ENCODE measurements at regions not wholly inside any gene's neighbourhood (a gene's known extent, or its start where the extent isn't known, plus 50 kb on each side); places are given as distances from the start of the nearest gene placed in this dataset.

DNA sequence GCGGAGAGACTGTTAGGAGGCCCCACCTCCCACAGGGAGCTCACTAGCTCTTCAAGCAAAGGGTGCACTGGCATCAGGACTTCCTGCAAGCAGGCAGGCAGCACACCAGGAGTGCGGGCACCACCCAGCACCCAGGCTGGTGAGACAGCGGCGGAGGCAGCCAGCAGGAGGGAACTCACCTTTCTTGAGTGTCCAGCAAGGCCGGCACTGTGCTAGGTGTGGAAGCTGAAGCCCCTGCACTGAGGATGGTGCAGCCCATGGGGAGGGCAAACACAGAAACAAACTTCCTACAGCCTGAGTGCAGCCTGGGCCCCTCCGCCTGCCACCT lies 100.7 kb upstream of the ID2 start:
- Histone ChIP-seq H3K4me3 (ENCODE audit: low read length) (no peak overlapping the region), H3K4me1 (ENCODE audit: control insufficient read depth, insufficient read depth, low read length) (peaks cover 12% of the 10 kb centered on the region), H3K36me3 (ENCODE audit: control insufficient read depth, insufficient read depth, low read length) (no peaks in the 10 kb centered on the region), H3K27ac (ENCODE audit: low read depth, low read length) (no peak overlapping the region), H3K9ac (ENCODE audit: extremely low read depth, low read length, poor library complexity, severe bottlenecking) (no peak overlapping the region), H3K9me3 (ENCODE audit: control insufficient read depth, low read length) (no peaks in the 10 kb centered on the region), H3K27me3 (ENCODE audit: control insufficient read depth, insufficient read depth, low read length, poor library complexity, severe bottlenecking) (no peaks in the 10 kb centered on the region)
- H3K27me3 Mint-ChIP-seq (ENCODE audit: insufficient read depth) = peaks cover 3% of the 10 kb centered on the region
- H3K36me3 Mint-ChIP-seq (ENCODE audit: low read depth) = no peaks in the 10 kb centered on the region
- H3K9me3 Mint-ChIP-seq = no peaks in the 10 kb centered on the region
- no peak overlapping the region for H3K4me3 Mint-ChIP-seq
- no peak for DNase-seq
- H3K27ac Mint-ChIP-seq = no peak overlapping the region
- WGBS, 2 experiments (ENCODE audit: insufficient coverage in 1 of 2, insufficient read length in 1 of 2) = 83 to 100% methylated on average over 3 to 6 of the region's 6 CpGs
- TF ChIP-seq, protein P1, sequence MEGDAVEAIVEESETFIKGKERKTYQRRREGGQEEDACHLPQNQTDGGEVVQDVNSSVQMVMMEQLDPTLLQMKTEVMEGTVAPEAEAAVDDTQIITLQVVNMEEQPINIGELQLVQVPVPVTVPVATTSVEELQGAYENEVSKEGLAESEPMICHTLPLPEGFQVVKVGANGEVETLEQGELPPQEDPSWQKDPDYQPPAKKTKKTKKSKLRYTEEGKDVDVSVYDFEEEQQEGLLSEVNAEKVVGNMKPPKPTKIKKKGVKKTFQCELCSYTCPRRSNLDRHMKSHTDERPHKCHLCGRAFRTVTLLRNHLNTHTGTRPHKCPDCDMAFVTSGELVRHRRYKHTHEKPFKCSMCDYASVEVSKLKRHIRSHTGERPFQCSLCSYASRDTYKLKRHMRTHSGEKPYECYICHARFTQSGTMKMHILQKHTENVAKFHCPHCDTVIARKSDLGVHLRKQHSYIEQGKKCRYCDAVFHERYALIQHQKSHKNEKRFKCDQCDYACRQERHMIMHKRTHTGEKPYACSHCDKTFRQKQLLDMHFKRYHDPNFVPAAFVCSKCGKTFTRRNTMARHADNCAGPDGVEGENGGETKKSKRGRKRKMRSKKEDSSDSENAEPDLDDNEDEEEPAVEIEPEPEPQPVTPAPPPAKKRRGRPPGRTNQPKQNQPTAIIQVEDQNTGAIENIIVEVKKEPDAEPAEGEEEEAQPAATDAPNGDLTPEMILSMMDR (conservative IDR thresholded peaks at IDR 0.05) = no peak
- peaks cover 27% of the 10 kb centered on the region for H3K4me1 Mint-ChIP-seq

DNA sequence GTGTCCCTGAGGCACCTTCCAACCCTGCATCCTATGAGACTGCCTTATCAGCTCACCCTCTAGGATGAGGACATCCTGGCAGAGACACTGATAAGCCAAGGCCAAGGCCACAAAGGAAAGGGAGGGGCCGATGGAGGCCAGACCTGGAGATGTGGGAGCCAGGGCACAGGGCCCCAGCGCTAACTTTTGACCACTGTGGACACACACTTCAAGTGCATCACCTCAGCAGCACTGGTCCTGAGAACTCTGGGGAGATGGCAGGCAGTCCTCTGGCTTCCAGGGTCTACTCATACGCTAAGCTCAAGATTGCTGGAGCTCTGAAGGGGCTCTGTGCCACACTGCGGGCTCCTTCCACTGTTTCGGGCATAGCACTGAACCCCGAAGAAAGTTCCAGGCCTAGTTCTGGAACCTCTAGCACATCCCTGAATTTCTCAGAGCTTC lies 100.2 kb upstream of the ID2 start:
- Mint-ChIP-seq H3K27ac (no peak overlapping the region), H3K9me3 (no peaks in the 10 kb centered on the region), H3K4me3 (no peak overlapping the region), H3K27me3 (ENCODE audit: insufficient read depth) (peaks cover 3% of the 10 kb centered on the region), H3K36me3 (ENCODE audit: low read depth) (no peaks in the 10 kb centered on the region), H3K4me1 (peaks cover 28% of the 10 kb centered on the region)
- DNase-seq = no peak
- H3K9ac ChIP-seq (ENCODE audit: extremely low read depth, low read length, poor library complexity, severe bottlenecking) = no peak overlapping the region
- H3K27ac ChIP-seq (ENCODE audit: low read depth, low read length) = no peak overlapping the region
- no peaks in the 10 kb centered on the region for H3K9me3 ChIP-seq (ENCODE audit: control insufficient read depth, low read length)
- no peaks in the 10 kb centered on the region for H3K27me3 ChIP-seq (ENCODE audit: control insufficient read depth, insufficient read depth, low read length, poor library complexity, severe bottlenecking)
- WGBS, 2 experiments (ENCODE audit: insufficient coverage in 1 of 2, insufficient read length in 1 of 2) = 94% methylated on average over 4 to 6 of the region's 6 CpGs
- H3K4me1 ChIP-seq (ENCODE audit: control insufficient read depth, insufficient read depth, low read length) = peaks cover 12% of the 10 kb centered on the region
- no peak overlapping the region for H3K4me3 ChIP-seq (ENCODE audit: low read length)
- H3K36me3 ChIP-seq (ENCODE audit: control insufficient read depth, insufficient read depth, low read length) = no peaks in the 10 kb centered on the region
- TF ChIP-seq, protein P1 (conservative IDR thresholded peaks at IDR 0.05) = no peak

GRCh38 chr2:8582191-8582590 lies 99.7 kb upstream of the ID2 start:
- H3K4me1 ChIP-seq (ENCODE audit: control insufficient read depth, insufficient read depth, low read length) = peaks cover 12% of the 10 kb centered on the region
- WGBS, 2 experiments (ENCODE audit: insufficient coverage in 1 of 2, insufficient read length in 1 of 2) = 76% methylated on average over 4 of the region's 4 CpGs; no CpG with 5 or more reads in 1 of the 2 experiments
- Mint-ChIP-seq H3K4me3 (no peak overlapping the region), H3K27me3 (ENCODE audit: insufficient read depth) (peaks cover 5% of the 10 kb centered on the region), H3K27ac (no peak overlapping the region), H3K36me3 (ENCODE audit: low read depth) (no peaks in the 10 kb centered on the region), H3K4me1 (peaks cover 28% of the 10 kb centered on the region), H3K9me3 (no peaks in the 10 kb centered on the region)
- H3K27ac ChIP-seq (ENCODE audit: low read depth, low read length) = no peak overlapping the region
- H3K4me3 ChIP-seq (ENCODE audit: low read length) = no peak overlapping the region
- no peaks in the 10 kb centered on the region for H3K36me3 ChIP-seq (ENCODE audit: control insufficient read depth, insufficient read depth, low read length)
- DNase-seq = no peak
- no peaks in the 10 kb centered on the region for H3K9me3 ChIP-seq (ENCODE audit: control insufficient read depth, low read length)
- H3K9ac ChIP-seq (ENCODE audit: extremely low read depth, low read length, poor library complexity, severe bottlenecking) = no peak overlapping the region
- no peaks in the 10 kb centered on the region for H3K27me3 ChIP-seq (ENCODE audit: control insufficient read depth, insufficient read depth, low read length, poor library complexity, severe bottlenecking)
- TF ChIP-seq, protein P1 (conservative IDR thresholded peaks at IDR 0.05) = no peak

Measured in endodermal cell (in vitro differentiated cells).